Gastrocnemius medialis (tissue), 4 donors: ENCODE measurements at regions not wholly inside any gene's neighbourhood (a gene's known extent, or its start where the extent isn't known, plus 50 kb on each side); places are given as distances from the start of the nearest gene placed in this dataset.

ENCODE experiments used
- ATAC-seq, 2 donors: fragments of 150-250 bp; one replicate each; pipeline ENCODE4 v1.9.1; 2016
- DNase-seq, 2 donors: peaks; one replicate each; pipeline ENCODE4 v3.0.0-alpha.2; 2019
- H3K27ac ChIP-seq, 4 donors: fragments of 200-600 bp; sonication (generic); 1 replicate in 1 of 4; 2 replicates in 3 of 4; pipeline ENCODE4 v1.5.1; 2016 to 2018; ENCODE audit warnings: mild to moderate bottlenecking in 2 of 4, moderate library complexity in 1 of 4
- H3K27me3 ChIP-seq, 3 donors: fragments of 200-600 bp; sonication (generic) in 2 of 3; 1 replicate in 1 of 3; 2 replicates in 2 of 3; pipeline versions ENCODE4 v1.5.1 to v1.6.0; 2016 to 2019; ENCODE audit warnings: mild to moderate bottlenecking in 1 of 3, moderate library complexity in 1 of 3
- H3K36me3 ChIP-seq, 2 donors: fragments of 200-600 bp; sonication (generic) in 1 of 2; one replicate each; pipeline ENCODE4 v1.5.1; 2017 to 2018
- H3K4me1 ChIP-seq, 2 donors: fragments of 200-600 bp; sonication (generic) in 1 of 2; one replicate each; pipeline ENCODE4 v1.5.1; 2016 to 2017; ENCODE audit warnings: mild to moderate bottlenecking in 2 of 2
- H3K4me3 ChIP-seq, 4 donors: fragments of 200-600 bp; sonication (generic) in 3 of 4; 1 replicate in 1 of 4; 2 replicates in 3 of 4; pipeline ENCODE4 v1.5.1; 2016 to 2019; ENCODE audit warnings: mild to moderate bottlenecking in 2 of 4
- H3K9me3 ChIP-seq, 3 donors: fragments of 200-600 bp; sonication (generic) in 2 of 3; 1 replicate in 1 of 3; 2 replicates in 2 of 3; pipeline ENCODE4 v1.5.1; 2016 to 2019
- CTCF ChIP-seq, 5 experiments: fragments of 450-650 bp in 3 of 5; fragments of 200-600 bp in 2 of 5; sonication (generic) in 2 of 5; IDR thresholded peaks in 4 of 5; conservative IDR thresholded peaks in 1 of 5; 1 replicate in 4 of 5; 2 replicates in 1 of 5; pipeline ENCODE4 v1.5.1; 2016 to 2019; ENCODE audit warnings: antibody characterized with exemption in 5 of 5, mild to moderate bottlenecking in 3 of 5, moderate library complexity in 3 of 5
- POLR2A ChIP-seq, 2 donors: fragments of 450-650 bp; IDR thresholded peaks; one replicate each; pipeline ENCODE4 v1.6.1; 2017; ENCODE audit warnings: antibody characterized with exemption in 2 of 2, mild to moderate bottlenecking in 2 of 2, moderate library complexity in 2 of 2
- in situ Hi-C, 4 donors: fragments of 200-750 bp; cut with MboI; loops; one replicate each; pipeline versions ENCODE4 v1.15.0 to v1.8.0; 2017; ENCODE audit warnings: low sequenced_read_pairs in 4 of 4
- intact Hi-C: fragments of 100-400 bp; cut with DNase I; formaldehyde crosslinking; loops from one replicate; pipeline ENCODE4 v1.15.1; 2023; ENCODE audit warnings: low total_unique reads

GRCh38 chr1:91075233-91076135 lies 53.6 kb upstream of the ZNF644 start:
- H3K9me3 ChIP-seq: no peaks in the 10 kb centered on the region
- no peaks in the 10 kb centered on the region for H3K4me1 ChIP-seq
- TF ChIP-seq CTCF (IDR thresholded peaks at IDR 0.05 in 4 of 5, conservative IDR thresholded peaks at IDR 0.05 in 1 of 5): no peak
- TF ChIP-seq POLR2A (IDR thresholded peaks at IDR 0.05): no peak
- in situ Hi-C loops (no loop called here), intact Hi-C loops (no loop called here)
- ATAC-seq (no peak), DNase-seq (peak in 1 of 2 donors; percentile 12)
- no peaks in the 10 kb centered on the region for H3K27me3 ChIP-seq
- no peak overlapping the region for H3K4me3 ChIP-seq
- no peak overlapping the region for H3K27ac ChIP-seq
- H3K36me3 ChIP-seq: no peaks in the 10 kb centered on the region

GRCh38 chr1:91073299-91073698 lies 51.5 kb upstream of the ZNF644 start:
- intact Hi-C loops: no loop called here
- in situ Hi-C loops: no loop called here
- TF ChIP-seq POLR2A (IDR thresholded peaks at IDR 0.05): no peak
- no peak for TF ChIP-seq CTCF (IDR thresholded peaks at IDR 0.05 in 4 of 5, conservative IDR thresholded peaks at IDR 0.05 in 1 of 5)
- H3K36me3 ChIP-seq: no peaks in the 10 kb centered on the region
- no peak for ATAC-seq
- no peak for DNase-seq
- H3K4me3 ChIP-seq: no peak overlapping the region
- no peaks in the 10 kb centered on the region for H3K4me1 ChIP-seq
- no peak overlapping the region for H3K27ac ChIP-seq
- H3K9me3 ChIP-seq: no peaks in the 10 kb centered on the region
- no peaks in the 10 kb centered on the region for H3K27me3 ChIP-seq

- H3K27ac ChIP-seq: no peak overlapping the region
- in situ Hi-C loops: no loop called here
- H3K9me3 ChIP-seq: no peaks in the 10 kb centered on the region
- no peak for TF ChIP-seq POLR2A (IDR thresholded peaks at IDR 0.05)
- no peak for TF ChIP-seq CTCF (IDR thresholded peaks at IDR 0.05 in 4 of 5, conservative IDR thresholded peaks at IDR 0.05 in 1 of 5)
- DNase-seq (no peak), ATAC-seq (no peak)
- intact Hi-C loops: no loop called here
- no peaks in the 10 kb centered on the region for H3K4me1 ChIP-seq
- H3K27me3 ChIP-seq: no peaks in the 10 kb centered on the region
- H3K4me3 ChIP-seq: no peak overlapping the region
- H3K36me3 ChIP-seq: no peaks in the 10 kb centered on the region
Observed at GRCh38 chr1:91071838-91072237, 50.0 kb upstream of the ZNF644 start.
